A673 (cell line): ENCODE measurements at regions not wholly inside any gene's neighbourhood (a gene's known extent, or its start where the extent isn't known, plus 50 kb on each side); places are given as distances from the start of the nearest gene placed in this dataset.

Source experiments
- CTCF ChIP-seq: fragments of 300-800, 200-600 bp; sonication (generic); conservative IDR thresholded peaks from 2 replicates; pipeline ENCODE4 v1.5.1; 2017; ENCODE audit warnings: low read depth, mild to moderate bottlenecking, antibody characterized with exemption, low read length, moderate library complexity, mixed read lengths
- EZH2 ChIP-seq: fragments of 200-600 bp; sonication (generic); IDR thresholded peaks from 2 replicates; pipeline ENCODE4 v1.6.1; 2017; ENCODE audit warnings: borderline replicate concordance, low read depth, mild to moderate bottlenecking, mixed read lengths, antibody characterized with exemption, low read length; ENCODE audit not compliant: poor library complexity, severe bottlenecking

- TF ChIP-seq CTCF: no peak
- TF ChIP-seq EZH2: no peak
Observed at GRCh38 chr9:87378676-87379075, 119.0 kb upstream of the DAPK1 start.
